Natural killer cell (primary cell): ENCODE measurements at regions not wholly inside any gene's neighbourhood (a gene's known extent, or its start where the extent isn't known, plus 50 kb on each side); places are given as distances from the start of the nearest gene placed in this dataset.
"Not testable (repeated sequence)": the region's sequence is repeated elsewhere in the genome, so short reads cannot be mapped to it uniquely, and the experiment has no call there.

Experiments
- ATAC-seq, 3 donors: fragments of 150-1000 bp in 2 of 3; fragments of 200-7000 bp in 1 of 3; cut with Tn5 transposase; 1 replicate in 1 of 3; 2 replicates in 2 of 3; pipeline ENCODE4 v1.10.0; 2021; ENCODE audit warnings: mild to moderate bottlenecking in 2 of 3, moderate library complexity in 2 of 3
- DNase-seq, 2 donors: peaks; one replicate each; pipeline versions ENCODE4 v3.0.0 to v3.0.0-alpha.2; 2013 to 2021; ENCODE audit warnings: mixed read lengths in 1 of 2
- H3K27ac ChIP-seq: one replicate; pipeline ENCODE4 v1.5.1; 2013; ENCODE audit warnings: mild to moderate bottlenecking, low read length
- H3K27me3 ChIP-seq: one replicate; pipeline ENCODE4 v1.6.1; 2013; ENCODE audit warnings: low read length; ENCODE audit not compliant: control insufficient read depth, insufficient read depth
- H3K36me3 ChIP-seq: one replicate; pipeline ENCODE4 v1.6.1; 2013; ENCODE audit warnings: low read length; ENCODE audit not compliant: control insufficient read depth, insufficient read depth
- H3K4me1 ChIP-seq: one replicate; pipeline ENCODE4 v1.6.1; 2013; ENCODE audit warnings: low read length; ENCODE audit not compliant: control insufficient read depth, insufficient read depth
- H3K4me3 ChIP-seq: one replicate; pipeline ENCODE4 v1.5.1; 2013; ENCODE audit warnings: low read length
- H3K9me3 ChIP-seq: one replicate; pipeline ENCODE4 v1.6.1; 2013; ENCODE audit warnings: low read length; ENCODE audit not compliant: control insufficient read depth, insufficient read depth
- H3K27ac Mint-ChIP-seq, 2 donors: one replicate each; pipeline ENCODE4 v1.8.0; 2022; ENCODE audit warnings: mild to moderate bottlenecking in 2 of 2, mixed read lengths in 2 of 2, moderate library complexity in 1 of 2
- H3K27me3 Mint-ChIP-seq, 2 donors: one replicate each; pipeline ENCODE4 v1.8.0; 2022; ENCODE audit warnings: low read depth in 2 of 2, mixed read lengths in 2 of 2
- H3K36me3 Mint-ChIP-seq: one replicate; pipeline ENCODE4 v1.8.0; 2022; ENCODE audit warnings: mixed read lengths
- H3K4me1 Mint-ChIP-seq, 2 donors: one replicate each; pipeline ENCODE4 v1.8.0; 2022; ENCODE audit warnings: mixed read lengths in 2 of 2
- H3K4me3 Mint-ChIP-seq: one replicate; pipeline ENCODE4 v1.8.0; 2022; ENCODE audit warnings: mild to moderate bottlenecking, moderate library complexity, mixed read lengths
- H3K9me3 Mint-ChIP-seq, 2 donors: one replicate each; pipeline ENCODE4 v1.8.0; 2022; ENCODE audit warnings: mixed read lengths in 2 of 2
- WGBS: methylation state at CpG from one replicate; pipeline ENCODE4 v1.1.7; 2013; ENCODE audit warnings: missing lambda C conversion rate; ENCODE audit not compliant: insufficient coverage; 5-methylcytosine and 5-hydroxymethylcytosine counted together
- intact Hi-C: fragments of 100-400 bp; cut with micrococcal nuclease; formaldehyde crosslinking; loops from one replicate; pipeline ENCODE4 v1.14.2; 2022
- TF ChIP-seq, protein P1 (sequence below): fragments of 200-600 bp; IDR thresholded peaks from one replicate; pipeline ENCODE4 v1.8.0; 2022; ENCODE audit warnings: antibody characterized with exemption

DNA sequence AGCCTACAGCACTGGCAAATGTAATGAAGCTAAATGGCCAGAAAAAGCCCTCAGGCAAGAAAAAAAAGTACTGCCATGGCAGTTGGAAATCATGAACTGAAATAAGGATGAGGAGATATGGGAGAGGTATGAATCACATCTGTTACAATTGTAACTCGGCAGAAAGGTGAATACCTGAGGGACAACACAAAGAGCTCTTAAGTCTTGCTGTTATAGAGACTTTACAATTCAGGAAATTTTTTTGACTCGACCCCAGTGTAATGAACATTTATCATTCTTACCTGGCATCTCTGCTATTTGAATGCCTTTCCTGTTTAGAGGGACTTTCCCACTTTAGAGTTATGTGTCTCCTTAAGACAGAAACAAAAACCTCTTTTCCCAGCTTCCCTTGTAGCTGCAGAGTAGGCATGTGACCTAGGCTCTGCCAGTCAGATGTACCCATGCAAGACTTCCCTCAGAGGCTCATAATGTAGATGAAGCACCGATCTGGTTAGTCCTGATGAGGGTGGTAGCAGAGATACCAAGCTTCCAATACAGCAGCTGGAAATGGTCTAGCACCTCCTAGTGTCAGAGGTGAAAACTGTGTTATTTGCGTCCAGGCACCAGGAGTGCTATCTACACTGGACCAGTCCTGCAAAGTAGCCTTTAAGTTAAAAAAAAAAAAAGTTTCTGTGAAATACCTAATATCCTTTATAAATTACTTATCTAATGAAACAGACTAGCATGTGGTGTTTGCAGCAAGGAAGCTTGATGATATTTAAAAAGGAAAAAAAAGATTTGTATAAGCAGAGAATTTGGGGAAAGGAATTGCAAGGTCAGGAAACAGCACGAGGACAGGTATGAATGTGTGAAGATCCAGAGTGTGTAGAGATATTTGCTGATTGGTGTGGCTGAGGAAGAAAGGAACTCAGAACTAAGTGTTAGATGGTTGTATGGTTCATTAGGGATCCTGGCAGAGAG, 146.9 kb upstream of the SLC1A3 start:
- no peaks in the 10 kb centered on the region for H3K9me3 Mint-ChIP-seq
- TF ChIP-seq, protein P1, sequence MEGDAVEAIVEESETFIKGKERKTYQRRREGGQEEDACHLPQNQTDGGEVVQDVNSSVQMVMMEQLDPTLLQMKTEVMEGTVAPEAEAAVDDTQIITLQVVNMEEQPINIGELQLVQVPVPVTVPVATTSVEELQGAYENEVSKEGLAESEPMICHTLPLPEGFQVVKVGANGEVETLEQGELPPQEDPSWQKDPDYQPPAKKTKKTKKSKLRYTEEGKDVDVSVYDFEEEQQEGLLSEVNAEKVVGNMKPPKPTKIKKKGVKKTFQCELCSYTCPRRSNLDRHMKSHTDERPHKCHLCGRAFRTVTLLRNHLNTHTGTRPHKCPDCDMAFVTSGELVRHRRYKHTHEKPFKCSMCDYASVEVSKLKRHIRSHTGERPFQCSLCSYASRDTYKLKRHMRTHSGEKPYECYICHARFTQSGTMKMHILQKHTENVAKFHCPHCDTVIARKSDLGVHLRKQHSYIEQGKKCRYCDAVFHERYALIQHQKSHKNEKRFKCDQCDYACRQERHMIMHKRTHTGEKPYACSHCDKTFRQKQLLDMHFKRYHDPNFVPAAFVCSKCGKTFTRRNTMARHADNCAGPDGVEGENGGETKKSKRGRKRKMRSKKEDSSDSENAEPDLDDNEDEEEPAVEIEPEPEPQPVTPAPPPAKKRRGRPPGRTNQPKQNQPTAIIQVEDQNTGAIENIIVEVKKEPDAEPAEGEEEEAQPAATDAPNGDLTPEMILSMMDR: peak; percentile 18
- H3K4me3 Mint-ChIP-seq: no peak overlapping the region
- no peak overlapping the region for H3K27ac Mint-ChIP-seq
- H3K9me3 ChIP-seq: no peaks in the 10 kb centered on the region
- H3K36me3 ChIP-seq: no peaks in the 10 kb centered on the region
- H3K36me3 Mint-ChIP-seq: no peaks in the 10 kb centered on the region
- H3K27me3 Mint-ChIP-seq: peaks cover 5% of the 10 kb centered on the region in 2 donors
- ATAC-seq (peak in 2 of 3 donors; percentile 37 to 47), DNase-seq (peak in 1 of 2 donors; percentile 10)
- H3K4me1 ChIP-seq: no peaks in the 10 kb centered on the region
- no peaks in the 10 kb centered on the region for H3K4me1 Mint-ChIP-seq
- H3K4me3 ChIP-seq: no peak overlapping the region
- H3K27me3 ChIP-seq: no peaks in the 10 kb centered on the region
- 49% methylated on average over 4 of the region's 5 CpGs for WGBS
- intact Hi-C loops: no loop called here
- no peak overlapping the region for H3K27ac ChIP-seq

DNA sequence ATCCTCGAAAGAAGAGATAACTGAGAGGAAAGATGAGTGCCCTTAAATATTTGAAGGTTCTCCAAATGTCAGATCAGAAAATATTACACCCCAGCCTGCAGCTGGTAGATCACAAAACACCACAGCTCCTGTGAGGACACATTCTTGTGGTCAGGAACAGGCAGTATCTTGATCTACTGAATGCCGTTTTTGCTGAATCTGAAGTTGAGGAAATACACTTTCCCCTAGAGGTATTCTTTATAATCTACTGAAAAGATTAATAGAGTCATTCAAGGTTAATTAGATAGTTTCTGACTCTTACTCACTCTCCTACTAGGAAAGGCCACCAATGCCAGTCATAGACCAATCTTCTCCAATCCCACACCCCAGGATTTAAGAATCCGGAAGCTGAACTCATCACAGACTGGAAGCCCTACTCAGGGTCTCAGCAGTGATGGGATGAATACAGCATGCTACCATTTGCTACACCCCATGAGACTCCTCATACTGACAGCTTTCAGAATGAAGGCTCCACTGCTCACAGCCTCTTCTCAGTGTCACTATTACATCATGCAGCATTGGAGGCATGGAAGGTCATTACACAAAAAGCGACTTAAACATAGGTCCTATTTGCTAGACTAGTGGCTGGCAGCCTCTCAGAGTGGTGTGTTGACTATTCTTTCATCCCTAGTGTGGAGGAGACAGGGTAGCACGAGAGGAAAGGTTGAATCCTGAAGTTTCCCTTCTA, 143.9 kb upstream of the SLC1A3 start:
- Mint-ChIP-seq H3K27me3 (peaks cover 5 to 6% of the 10 kb centered on the region in 2 donors), H3K27ac (no peak overlapping the region), H3K9me3 (no peaks in the 10 kb centered on the region), H3K36me3 (no peaks in the 10 kb centered on the region), H3K4me1 (no peaks in the 10 kb centered on the region), H3K4me3 (no peak overlapping the region)
- no peak for ATAC-seq
- no peaks in the 10 kb centered on the region for H3K36me3 ChIP-seq
- no peak overlapping the region for H3K27ac ChIP-seq
- H3K4me1 ChIP-seq: no peaks in the 10 kb centered on the region
- intact Hi-C loops: no loop called here
- DNase-seq: no peak
- 86% methylated on average over 3 of the region's 5 CpGs for WGBS
- no peak overlapping the region for H3K4me3 ChIP-seq
- TF ChIP-seq, protein P1: no peak
- no peaks in the 10 kb centered on the region for H3K27me3 ChIP-seq
- no peaks in the 10 kb centered on the region for H3K9me3 ChIP-seq

DNA sequence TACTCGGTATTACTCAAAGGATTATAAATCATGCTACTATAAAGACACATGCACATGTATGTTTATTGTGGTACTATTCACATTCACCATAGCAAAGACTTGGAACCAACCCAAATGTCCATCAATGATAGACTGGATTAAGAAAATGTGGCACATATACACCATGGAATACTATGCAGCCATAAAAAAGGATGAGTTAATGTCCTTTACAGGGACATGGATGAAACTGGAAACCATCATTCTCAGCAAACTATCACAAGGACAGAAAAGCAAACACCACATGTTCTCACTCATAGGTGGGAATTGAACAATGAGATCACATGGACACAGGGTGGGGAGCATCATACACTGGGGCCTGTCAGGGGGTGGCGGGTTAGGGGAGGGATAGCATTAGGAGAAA, 130.5 kb upstream of the SLC1A3 start:
- intact Hi-C loops, H3K27ac Mint-ChIP-seq, DNase-seq, H3K4me1 ChIP-seq, H3K9me3 ChIP-seq, H3K4me3 ChIP-seq, H3K4me3 Mint-ChIP-seq, H3K36me3 Mint-ChIP-seq, H3K27me3 Mint-ChIP-seq, H3K27me3 ChIP-seq, ATAC-seq, H3K36me3 ChIP-seq, H3K9me3 Mint-ChIP-seq, H3K27ac ChIP-seq, H3K4me1 Mint-ChIP-seq: not testable (repeated sequence)
- 83% methylated on average over 1 of the region's 2 CpGs for WGBS

DNA sequence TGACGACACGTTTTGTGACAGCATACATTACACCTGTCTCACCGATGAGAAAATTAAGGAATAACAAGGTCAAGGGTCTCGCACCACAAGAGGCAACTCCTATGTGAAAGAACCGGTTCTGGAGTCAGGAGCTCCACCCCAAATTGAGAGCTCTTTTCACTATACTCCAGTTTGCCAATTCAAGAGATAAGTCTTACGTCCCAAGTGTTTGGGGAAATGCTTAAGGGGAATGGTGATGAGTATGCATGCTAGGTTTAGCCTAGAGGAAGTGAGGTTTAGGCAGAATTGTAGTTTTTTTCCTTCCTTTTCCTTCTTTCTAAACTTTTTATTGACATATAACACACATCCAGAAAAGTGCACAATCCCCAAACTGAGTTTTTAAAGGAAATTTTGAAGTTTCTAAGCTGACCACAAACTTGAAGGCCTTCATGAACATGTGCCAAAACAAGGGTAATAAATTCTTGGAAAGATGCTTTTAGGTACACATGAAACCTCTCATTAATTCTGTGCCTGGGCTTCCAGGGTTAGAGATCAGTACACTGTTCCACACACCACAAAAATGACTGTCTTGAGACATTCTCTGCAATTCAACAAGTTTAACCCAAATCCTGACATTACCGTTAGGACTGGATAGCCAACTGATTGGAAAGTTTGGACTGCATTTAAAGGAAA, 127.6 kb upstream of the SLC1A3 start:
- DNase-seq (no peak), ATAC-seq (no peak)
- TF ChIP-seq, protein P1: no peak
- no peaks in the 10 kb centered on the region for H3K4me1 Mint-ChIP-seq
- H3K27ac ChIP-seq: no peak overlapping the region
- no peaks in the 10 kb centered on the region for H3K9me3 ChIP-seq
- H3K27me3 Mint-ChIP-seq: no peaks in the 10 kb centered on the region
- intact Hi-C loops: no loop called here
- no peak overlapping the region for H3K27ac Mint-ChIP-seq
- no peak overlapping the region for H3K4me3 Mint-ChIP-seq
- peaks cover 0 to 2% of the 10 kb centered on the region in 2 donors for H3K9me3 Mint-ChIP-seq
- no peak overlapping the region for H3K4me3 ChIP-seq
- no peaks in the 10 kb centered on the region for H3K4me1 ChIP-seq
- WGBS: 90% methylated on average over 5 of the region's 7 CpGs
- H3K36me3 ChIP-seq: no peaks in the 10 kb centered on the region
- no peaks in the 10 kb centered on the region for H3K36me3 Mint-ChIP-seq
- H3K27me3 ChIP-seq: no peaks in the 10 kb centered on the region
